UCSD-AML1 (cell line): ENCODE measurements at regions not wholly inside any gene's neighbourhood (a gene's known extent, or its start where the extent isn't known, plus 50 kb on each side); places are given as distances from the start of the nearest gene placed in this dataset.

Source experiments
- DNase-seq: peaks from one replicate; lab custom pipeline; 2025; ENCODE audit not compliant: unreplicated experiment; lab: John Stamatoyannopoulos, UW

DNA sequence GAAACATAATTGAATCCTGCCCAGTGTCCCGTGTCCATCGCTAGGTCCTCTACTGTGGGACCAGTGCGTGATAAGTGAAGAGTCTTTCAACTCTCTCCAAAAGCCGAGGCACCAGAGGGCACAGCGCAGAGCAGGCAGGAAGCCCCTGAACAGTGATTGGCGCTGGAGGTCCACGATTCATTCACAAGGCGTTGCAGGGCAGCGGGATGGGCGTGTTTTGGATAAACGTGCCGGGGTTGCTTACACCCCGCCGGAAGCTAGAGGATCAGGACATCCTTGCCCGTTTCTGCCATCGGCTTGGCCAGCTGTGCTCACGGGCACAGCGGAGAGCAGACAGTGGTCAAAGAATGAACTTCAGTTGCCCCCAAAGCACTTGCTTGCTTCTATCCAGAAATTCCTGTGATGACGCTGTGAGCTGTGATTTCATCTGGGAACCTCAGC lies 86.0 kb upstream of the PFKP start:
- no peak for DNase-seq

DNA sequence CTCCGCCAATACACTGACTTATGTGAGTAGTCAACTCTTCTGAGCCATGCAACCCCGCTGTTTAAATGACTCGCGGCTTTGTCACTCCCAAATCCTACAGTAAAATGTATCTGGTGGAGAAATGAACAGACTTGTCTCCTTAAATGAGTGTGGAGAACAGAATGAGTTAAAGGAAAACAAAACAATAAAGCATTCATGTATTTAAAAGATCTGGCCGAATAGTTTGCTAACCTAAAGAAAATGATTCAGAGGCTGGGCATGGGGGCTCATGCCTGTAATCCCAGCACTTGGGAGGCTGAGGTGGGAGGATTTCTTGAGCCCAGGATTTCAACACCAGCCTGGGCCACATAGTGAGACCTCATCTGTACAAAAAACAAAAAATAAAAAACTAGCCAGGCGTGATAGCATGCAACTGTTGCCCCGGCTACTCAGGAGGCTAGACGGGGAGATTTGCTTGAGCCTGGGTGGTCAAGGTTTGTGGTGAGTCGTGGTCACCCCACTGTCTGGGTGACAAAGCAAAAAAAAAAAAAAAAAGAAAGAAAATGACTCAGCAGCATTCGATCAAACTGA lies 86.5 kb upstream of the PFKP start:
- DNase-seq, result no peak

DNA sequence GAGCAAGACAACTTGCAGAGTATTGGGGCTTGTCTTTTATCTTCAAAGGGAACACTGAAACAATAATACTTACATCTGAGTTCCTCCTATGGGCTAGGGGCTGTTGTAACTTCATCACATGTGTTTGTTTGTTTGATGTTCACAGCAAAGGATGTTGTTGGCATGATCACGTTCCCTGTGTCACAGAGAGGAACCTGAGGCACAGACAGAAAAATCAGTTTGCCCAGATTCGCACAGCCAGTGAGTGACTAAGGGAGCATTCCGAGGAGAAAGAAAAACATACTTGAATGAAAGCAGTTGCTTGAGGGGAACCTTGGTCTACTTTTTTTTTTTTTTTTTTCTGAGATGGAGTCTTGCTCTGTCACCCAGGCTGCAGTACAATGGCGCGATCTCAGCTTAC lies 87.2 kb upstream of the PFKP start:
- no peak for DNase-seq

GRCh38 chr10:2979306-2979705 lies 88.0 kb upstream of the PFKP start:
- DNase-seq, result no peak

- DNase-seq, result no peak
These were observed 88.6 kb upstream of the PFKP start for GRCh38 chr10:2978574-2979273.

GRCh38 chr10:2978111-2978510 lies 89.2 kb upstream of the PFKP start:
- DNase-seq, result no peak

GRCh38 chr10:2974503-2975207 lies 92.7 kb upstream of the PFKP start:
- no peak for DNase-seq

DNA sequence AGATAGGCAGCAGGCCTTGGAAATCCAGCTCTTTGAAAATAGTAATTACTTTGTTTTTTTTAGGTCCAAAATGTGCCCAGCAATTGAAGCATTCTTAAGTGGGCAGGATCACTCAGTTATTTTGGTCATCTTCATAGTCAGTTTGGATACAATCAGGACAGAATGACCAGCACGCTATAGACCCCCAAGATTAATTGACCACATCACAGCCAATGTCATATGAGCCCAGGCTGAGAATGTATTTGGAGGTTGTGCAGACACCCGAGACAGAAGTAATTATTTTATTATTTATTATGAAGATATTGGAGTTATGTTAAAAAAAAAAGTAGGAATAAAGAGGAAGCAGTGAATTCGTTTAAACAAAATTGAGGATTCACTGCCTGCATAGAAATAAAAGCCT lies 93.3 kb upstream of the PFKP start:
- no peak for DNase-seq

GRCh38 chr10:2972810-2973209 lies 94.5 kb upstream of the PFKP start:
- DNase-seq, result no peak

DNA sequence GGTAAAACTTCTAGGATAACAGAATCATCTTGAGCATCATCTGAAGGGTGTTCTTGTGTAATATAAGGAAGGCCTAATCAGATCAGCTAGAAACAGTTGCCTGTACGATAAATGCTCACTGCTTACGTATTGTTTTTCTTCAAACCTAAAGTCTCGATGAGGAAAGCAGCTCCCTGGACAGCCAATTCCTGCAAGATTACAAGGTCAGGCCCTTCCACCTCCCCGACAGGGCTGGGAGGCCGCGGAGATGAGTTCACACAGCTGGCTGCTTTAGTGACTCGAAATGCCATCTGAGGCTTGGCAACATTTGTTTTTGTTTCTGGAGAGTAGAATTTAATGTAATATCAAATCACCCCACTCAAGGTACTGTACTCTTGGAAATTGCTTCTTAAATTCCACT lies 95.1 kb upstream of the PFKP start:
- no peak for DNase-seq

DNA sequence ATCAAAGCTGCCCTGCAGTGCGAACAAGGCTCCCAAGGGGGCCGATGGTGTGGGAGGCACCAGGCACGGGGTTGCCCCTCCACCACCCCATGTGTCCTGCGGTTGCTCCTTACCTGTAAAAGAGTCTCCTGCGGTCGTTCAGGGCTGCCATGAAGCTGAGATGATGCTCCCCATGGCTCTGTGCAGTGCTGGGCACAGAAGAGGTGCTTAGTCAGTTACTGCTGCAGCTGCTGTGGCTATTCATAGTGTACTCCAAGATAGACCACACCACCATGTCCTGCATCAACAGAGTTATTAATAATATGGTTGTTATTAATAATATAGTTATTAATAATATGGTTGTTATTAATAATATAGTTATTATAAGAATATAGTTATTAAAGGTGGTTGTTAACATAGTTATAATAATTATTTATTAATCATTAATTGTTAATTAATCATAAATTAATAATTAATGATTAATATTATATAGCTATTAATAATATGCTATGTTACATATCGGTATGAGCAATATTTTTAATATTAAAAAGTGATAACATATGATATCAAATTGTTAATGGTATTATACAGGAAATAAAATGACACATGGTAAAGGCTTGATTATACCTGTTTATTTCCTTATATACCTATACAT lies 97.0 kb upstream of the PFKP start:
- DNase-seq, result no peak

DNA sequence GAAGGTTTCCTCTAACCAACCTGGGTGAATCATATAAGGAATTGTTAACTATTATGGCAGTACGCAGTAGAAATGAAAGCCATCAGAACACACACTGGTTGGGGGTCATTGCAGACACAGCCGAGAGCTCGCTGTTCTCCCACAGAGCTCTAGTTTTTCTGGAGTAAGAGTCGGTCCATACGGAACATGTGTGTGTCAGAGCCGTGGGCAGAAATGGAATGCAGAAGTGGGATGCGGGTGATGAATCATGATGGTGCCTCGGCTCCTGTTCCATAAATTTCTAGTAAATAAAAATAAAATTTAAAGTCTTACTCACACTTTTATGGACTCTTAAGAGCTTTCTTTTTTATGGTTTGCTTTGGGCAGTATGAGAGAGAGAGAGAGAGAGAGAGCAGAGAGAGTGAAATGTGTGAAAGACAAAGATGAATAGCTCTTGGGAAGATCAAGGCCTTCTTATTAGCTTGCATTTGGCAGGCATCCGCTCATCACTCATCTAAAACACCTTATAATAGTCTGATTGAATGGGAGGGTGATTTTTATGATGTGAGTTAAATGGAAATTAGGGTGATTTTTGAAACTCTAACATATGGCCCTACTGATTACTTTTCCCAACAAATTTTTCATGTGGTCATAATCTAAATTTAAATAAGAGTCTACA lies 98.8 kb upstream of the PFKP start:
- DNase-seq, result no peak

GRCh38 chr10:2966134-2966533 lies 101.2 kb upstream of the PFKP start:
- DNase-seq, result no peak

GRCh38 chr10:2964632-2965296 lies 102.6 kb upstream of the PFKP start:
- no peak for DNase-seq

GRCh38 chr10:2963889-2964631 lies 103.3 kb upstream of the PFKP start:
- DNase-seq, result no peak

DNA sequence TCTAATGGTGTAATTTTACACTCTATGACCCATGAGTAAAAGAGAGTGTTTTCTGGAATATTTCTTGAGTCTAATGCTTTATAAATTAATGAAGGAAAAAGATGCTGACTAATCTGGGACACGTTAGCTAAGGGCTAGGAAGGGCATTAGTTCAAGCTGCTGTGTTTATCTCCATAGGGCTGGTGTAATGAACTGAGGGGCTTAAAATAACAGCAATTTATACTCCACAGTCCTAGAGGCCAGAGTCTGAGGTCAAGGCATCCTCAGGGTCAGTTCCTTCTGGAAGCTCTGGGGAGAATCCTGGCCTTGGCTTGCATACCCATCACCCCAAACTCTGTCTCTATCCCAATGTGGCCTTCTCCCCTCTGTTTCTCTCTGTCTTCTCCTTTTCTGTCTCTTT lies 105.2 kb upstream of the PFKP start:
- no peak for DNase-seq

GRCh38 chr10:2958659-2959058 lies 108.7 kb upstream of the PFKP start:
- no peak for DNase-seq

GRCh38 chr10:2957785-2958184 lies 109.6 kb upstream of the PFKP start:
- no peak for DNase-seq

GRCh38 chr10:2955064-2955463 lies 112.3 kb upstream of the PFKP start:
- DNase-seq, result no peak

GRCh38 chr10:2953495-2953894 lies 113.9 kb upstream of the PFKP start:
- DNase-seq, result no peak
